ENCODE measurements at regions not wholly inside any gene's neighbourhood (a gene's known extent, or its start where the extent isn't known, plus 50 kb on each side); places are given as distances from the start of the nearest gene placed in this dataset.

DNA sequence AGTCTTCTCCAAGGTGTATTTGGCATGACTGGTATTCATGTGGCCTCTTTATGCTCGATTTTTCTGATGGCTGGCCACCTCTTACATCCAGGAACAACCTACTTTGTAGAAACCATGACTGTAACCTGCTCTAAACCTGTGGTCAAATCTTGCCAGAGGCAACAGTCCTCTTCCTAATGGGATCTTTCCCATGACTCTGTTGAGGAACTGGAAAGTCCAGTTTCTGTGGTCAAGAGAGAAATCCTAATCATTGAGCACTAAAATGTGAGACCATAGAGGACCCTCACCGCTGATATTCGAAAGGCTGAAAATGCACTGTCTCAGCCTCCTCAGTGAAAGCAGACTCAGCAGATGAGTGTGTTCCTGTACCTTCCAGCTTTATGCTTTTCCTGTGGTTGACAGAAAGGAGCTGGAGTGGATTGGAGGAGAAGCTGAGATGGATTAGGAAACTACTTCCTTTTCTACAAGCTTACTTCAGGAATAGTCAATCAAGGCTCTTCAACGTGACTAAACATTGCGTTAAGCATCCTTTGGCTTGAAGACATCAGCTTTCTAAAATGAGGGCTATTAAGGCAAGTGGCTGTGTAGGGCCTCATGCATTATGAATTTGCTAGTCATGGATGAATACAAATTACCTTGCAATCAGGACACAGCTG, 69.7 kb upstream of the DAPK1 start:
- TF ChIP-seq SP2 (IDR thresholded peaks at IDR 0.05; ENCODE audit: low read length) (no peak), EZH2 (IDR thresholded peaks at IDR 0.05; ENCODE audit: low read depth, low read length, severe bottlenecking) (no peak), CEBPB (IDR thresholded peaks at IDR 0.05; ENCODE audit: low read depth, low read length) (no peak), JUND (IDR thresholded peaks at IDR 0.05; ENCODE audit: low read length) (no peak), TAF1 (IDR thresholded peaks at IDR 0.05; ENCODE audit: low read depth, low read length) (no peak), SIX5 (IDR thresholded peaks at IDR 0.05; ENCODE audit: low read depth, low read length) (no peak)
